ENCODE measurements at regions not wholly inside any gene's neighbourhood (a gene's known extent, or its start where the extent isn't known, plus 50 kb on each side); places are given as distances from the start of the nearest gene placed in this dataset.
"Not testable (repeated sequence)": the region's sequence is repeated elsewhere in the genome, so short reads cannot be mapped to it uniquely, and the experiment has no call there.

DNA sequence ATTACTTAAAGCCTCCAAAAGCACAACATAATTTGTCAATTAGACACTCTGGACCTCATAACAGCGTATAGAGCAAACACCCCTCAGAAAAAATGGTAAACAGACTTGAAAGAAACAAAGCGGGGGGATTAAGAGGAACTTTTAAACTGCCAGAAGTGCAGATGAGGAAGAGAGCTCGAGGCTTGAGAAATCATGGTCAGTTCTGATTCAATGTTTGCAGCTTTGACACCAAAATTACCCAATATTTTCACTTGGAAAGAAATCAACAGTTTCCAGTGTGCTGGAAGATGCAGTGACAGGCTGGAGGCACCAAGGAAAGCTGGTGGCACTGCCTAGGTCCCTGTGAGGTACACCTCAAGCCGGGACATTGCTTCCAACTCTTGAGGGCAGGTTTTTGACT is 180.9 kb upstream of the TOX3 start:
- no peak for DNase-seq (ENCODE audit: low spot score)

DNA sequence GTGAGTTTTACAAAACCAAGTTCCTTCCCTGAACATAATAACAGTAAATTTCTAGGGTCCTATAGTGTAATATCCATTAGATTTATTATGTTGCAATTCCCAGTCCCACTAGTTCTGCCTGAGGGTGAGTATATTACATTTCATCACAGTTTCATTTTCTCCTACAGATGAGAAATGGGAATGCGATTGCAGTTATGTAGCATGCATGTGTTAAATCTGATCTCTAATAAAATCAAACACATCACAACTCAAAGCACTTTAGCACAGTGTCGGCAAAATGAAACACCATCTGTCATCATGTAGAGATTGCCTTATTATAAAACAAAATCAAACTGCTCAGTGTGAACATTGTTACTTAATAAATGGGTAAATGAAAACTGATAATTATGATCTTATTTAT is 180.5 kb upstream of the TOX3 start:
- DNase-seq (ENCODE audit: low spot score), result no peak

DNA sequence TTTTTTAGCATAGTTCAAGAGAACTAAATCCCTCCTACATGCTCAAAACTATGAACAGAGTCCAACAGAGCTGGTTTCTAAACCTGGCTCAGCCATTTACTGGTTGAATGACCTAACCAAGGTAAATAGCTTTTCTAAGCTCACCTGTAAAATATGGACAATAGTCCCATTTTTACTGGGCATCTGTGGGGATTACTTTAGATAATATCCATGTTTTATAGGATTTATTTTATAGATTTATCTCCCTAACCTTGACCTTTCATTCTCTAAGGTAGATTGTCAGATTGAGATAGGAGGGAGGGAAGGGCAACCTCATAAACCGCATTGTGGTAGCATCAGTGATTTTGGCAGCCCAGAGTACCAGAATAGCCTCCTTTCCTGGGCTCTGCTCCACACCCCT is 178.5 kb upstream of the TOX3 start:
- DNase-seq (ENCODE audit: low spot score), result no peak

DNA sequence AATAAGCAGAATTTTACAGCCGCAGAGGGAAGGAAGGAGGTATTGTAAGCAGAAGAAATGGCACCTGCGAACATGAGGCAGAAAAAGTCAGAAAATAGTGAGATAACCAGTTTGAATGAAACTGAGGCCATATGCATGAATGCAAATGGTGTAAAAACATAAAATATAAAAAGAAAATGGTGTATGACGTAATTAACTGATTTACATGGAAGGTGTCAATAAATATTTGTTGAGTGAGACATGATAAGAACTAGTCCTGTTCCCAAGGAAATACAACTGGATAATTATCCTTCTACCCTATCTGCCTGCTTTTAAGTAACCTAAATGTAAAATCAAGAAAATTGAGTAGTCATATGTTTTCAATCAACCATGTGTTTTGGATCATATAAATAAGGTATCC is 178.1 kb upstream of the TOX3 start:
- DNase-seq (ENCODE audit: low spot score), result no peak

DNA sequence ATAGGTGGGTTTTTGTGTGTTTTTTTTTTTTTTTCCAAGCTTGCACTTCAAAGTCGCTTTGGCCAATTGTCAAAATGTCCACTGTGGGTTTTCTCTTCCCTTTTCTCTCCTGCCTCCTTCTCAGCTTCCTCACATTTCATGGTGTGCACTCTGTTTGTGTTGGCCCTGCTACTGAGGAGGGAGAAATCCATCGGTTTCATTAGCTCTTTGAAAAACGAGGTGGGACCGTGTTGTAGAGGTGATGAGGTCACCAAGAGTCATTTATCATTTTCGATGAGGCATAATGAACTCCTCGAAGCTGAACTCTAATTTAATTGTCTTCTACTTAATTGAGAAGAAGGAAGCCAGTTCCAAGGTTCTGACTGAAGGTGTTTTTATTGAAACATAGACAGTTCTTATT is 174.4 kb upstream of the TOX3 start:
- no peak for DNase-seq (ENCODE audit: low spot score)

DNA sequence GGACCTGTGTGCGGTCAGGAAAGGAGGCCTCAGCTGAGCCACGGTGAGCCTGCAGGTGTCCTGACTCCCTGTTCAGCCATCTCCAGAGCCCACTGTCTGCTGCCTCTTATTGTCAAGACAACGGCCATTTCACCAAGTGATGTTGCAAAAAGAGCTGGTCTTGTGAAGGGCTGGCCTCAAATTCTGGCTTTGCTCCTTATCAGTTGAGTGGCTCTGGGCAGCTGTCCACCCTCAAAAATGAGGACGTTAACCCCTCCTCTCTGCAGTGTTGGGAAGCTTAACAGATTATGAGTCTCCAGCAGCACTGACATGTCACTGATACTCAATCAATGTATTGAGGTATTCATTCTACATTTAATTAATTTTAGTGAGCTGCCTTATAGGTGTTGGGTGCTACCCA is 171.1 kb upstream of the TOX3 start:
- DNase-seq (ENCODE audit: low spot score), result no peak

DNA sequence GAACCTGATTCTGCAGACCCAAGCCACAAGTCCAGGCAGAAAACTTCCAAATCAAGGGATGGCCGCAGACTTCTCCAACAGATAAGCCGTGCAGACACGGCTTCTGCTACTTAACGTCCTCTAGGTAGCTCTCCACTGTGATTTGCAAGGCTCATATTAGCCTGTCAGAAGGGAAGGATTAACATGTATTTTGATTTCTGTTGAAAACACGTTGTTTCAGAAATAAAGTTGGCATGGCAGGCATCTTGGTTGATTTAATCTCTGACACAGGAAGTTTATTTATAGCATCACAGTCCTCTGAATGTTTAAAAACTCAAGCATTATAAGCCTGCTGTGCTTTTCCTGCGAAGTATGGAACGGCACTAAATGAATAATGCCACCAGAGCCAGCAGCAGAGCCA is 166.8 kb upstream of the TOX3 start:
- DNase-seq (ENCODE audit: low spot score), result no peak

DNA sequence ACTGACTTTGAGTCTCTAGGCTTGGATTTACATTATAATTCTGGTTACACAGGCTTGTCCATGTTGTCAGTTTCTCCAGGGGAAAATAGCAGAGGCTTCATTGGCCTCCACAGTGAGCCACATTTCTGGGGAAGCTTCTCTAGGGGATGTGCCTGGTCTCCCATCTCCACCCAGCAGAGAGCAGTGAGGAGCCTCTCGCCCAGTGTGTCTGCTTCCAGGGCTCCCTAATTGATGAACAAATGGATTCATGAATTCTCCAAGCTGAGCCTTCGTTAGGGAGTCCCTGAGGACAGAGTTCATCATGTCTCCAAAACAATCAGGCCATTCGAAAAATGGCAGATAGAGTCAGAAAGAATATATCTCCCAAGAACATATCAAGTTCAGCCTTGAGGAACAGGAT is 162.4 kb upstream of the TOX3 start:
- no peak for DNase-seq (ENCODE audit: low spot score)

DNA sequence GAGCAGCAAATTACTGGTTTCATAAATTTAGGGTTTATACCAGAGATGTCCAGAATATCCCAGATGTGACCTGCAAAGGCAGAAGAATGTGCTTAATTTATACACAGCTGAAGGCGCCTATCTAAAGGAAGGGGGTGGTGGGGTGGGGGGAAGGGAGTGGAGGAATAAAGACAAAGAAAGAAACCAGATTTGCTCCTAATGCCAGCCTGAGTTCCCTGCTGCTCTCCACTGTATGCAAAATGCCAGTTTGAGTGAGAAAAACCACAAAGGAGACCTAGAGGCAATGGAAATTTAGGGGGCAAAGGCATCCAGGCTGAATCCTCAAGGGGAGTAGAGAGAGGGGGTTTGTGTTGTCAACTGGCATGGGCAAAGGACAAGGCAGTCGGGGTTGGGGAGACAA is 161.5 kb upstream of the TOX3 start:
- no peak for DNase-seq (ENCODE audit: low spot score)

DNA sequence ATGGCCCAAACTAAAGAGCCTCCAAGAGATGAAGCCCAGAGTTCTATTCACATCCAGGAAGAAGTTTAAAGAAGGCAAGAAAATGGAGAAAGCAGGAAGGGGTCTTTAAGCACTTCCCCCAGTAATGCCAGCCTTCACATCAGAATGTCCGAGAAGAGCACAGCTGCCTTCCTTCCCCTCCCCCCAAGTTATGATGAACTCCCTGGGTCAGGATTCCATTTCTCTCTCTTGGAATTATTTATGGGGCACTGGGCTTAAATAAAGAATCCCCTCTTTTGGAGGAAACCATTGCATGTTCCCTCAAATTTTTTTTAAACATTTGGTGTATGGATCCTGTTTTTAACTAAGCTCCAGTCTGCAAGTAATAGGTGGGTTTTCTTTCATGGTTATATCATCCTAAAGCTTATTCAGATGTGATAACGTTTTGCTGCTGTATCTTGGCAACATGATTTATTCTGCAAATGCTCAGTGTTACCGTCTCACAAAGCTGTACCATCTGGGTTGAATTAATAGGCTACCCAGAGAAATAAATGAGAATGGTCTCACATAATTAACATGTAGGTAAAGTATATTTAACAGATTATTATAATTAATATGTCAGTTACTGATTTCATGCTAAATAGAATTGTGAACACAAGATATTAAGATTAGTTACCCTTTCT is 160.9 kb upstream of the TOX3 start:
- no peak for DNase-seq (ENCODE audit: low spot score)

DNA sequence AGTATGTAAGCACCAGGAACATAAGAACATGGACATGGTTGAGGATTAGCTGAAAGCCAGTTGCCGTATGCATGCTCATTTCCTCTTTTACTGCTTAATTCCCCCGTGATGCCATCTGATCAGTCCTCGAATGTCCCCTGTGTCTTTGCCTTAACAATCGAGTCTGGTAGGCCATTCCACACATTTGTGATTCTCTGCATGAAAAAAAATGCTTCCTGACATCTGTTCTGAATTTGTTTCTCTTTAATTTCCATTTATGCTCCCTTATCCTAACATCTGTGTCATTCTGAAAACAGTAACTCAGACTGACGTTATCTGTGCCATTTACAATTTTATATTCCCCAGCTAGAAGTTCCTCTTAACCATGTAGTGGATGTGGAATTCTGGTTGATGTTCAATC is 158.2 kb upstream of the TOX3 start:
- DNase-seq (ENCODE audit: low spot score), result no peak

DNA sequence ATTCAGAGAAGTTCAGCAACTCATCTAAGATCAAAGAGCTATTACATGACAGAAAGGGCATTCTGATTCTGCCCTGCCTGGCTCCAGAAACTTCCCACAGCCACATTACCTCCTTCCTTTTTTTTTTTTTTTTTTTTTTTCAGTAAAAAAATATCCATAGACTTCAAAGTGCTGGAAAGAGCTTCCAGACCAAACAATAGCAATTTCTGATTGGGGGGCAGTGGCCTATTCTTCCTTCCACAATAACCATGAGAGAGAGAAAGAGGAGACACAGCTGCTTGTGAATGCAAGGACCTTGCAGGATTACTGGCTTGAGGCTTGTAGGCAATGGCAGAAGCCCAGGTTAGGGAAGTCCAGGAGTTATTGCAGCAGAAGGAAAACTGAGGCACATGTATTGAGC is 151.0 kb upstream of the TOX3 start:
- no peak for DNase-seq (ENCODE audit: low spot score)

DNA sequence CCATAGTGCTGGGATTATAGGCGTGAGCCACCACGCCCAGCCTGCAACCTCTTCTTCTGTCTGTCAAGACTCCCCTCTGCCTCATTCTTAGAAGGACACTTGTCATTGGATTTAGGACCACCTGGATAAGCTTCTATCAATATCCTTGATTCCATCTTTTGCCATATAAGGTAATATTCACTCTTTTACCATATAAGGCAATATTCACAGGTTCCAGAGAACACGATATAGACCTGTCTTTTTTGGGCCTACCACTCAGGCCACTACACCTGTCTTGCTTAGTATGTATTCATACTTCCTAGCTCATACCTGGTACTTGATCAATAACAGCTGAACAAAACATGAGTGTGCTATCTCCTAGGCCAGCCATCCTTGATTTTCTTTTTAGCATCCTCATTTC is 149.2 kb upstream of the TOX3 start:
- no peak for DNase-seq (ENCODE audit: low spot score)

DNA sequence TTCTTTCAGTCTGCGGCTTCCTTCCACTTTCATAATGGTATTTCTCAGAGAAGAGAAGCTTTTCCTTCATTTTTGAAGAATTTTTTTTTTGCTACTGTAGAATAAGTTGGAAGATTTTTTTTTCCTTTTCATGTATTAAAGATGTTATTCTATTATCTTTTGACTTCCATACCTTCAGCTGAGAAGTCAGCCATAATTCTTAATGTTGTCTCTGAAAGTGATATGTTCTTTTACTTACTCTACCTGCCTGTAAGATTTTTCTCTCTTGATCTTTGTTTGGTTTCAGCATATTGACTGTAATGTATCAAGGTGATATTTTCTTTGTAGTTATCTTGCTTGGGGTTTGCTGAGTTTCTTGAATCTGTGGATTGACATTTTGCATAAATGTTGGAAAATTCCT is 143.5 kb upstream of the TOX3 start:
- DNase-seq (ENCODE audit: low spot score), result no peak

DNA sequence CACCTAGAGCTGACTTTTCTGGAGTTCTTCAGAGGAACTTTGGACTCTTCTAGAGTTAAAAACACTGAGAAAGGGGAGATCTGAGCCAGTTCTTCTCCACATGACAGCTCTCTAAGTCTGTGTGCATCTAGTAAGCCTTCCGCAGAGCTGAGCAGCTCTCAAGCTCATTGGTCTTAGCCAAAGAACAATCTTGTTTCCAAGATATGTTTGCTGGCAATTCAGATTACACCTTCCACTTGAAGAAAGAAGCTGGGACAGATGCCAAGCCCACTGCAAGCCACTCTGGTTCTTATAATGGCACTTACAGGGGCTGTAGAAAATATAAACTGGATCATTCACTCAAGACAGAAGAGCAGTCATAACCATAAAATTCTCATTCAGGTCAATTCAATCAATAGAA is 134.1 kb upstream of the TOX3 start:
- DNase-seq (ENCODE audit: low spot score), result no peak

DNA sequence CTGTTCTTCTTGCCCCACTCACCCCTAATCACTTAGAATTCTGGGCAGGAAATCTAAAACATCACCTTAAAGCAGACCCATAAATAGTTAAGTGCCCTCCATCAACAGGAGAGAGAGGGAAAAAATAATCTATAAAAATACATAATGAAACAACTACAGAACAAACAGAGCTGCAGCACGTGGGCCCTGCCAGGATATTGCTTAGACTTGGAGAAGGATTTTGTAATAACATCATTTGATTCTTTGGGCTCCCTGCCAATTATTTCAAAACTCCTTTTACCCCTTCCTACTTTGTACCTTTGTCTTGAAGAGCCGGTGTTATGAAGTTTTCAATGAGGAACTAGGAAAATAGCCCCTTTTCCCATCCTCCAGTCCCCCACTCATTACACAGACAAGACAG is 130.6 kb upstream of the TOX3 start:
- DNase-seq (ENCODE audit: low spot score), result no peak

DNA sequence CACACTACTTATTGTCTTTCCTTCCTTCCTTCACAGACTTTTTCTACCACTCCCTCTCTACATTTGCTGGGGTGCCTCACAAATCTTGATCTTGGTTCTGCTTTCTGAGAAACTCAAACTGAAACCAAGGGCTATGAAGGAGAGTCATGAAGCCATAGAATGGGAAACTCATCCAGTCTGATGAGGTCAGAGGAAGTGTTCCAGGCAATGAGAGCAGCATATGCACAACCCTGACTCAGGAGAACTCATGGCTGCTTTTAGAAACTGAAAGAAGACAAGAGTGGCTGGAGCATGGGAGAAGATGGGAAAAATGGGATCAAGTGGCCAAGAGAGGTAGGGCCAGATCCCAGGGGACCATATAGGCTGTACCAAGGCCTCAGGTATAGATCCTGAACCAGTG is 130.0 kb upstream of the TOX3 start:
- DNase-seq (ENCODE audit: low spot score), result no peak

DNA sequence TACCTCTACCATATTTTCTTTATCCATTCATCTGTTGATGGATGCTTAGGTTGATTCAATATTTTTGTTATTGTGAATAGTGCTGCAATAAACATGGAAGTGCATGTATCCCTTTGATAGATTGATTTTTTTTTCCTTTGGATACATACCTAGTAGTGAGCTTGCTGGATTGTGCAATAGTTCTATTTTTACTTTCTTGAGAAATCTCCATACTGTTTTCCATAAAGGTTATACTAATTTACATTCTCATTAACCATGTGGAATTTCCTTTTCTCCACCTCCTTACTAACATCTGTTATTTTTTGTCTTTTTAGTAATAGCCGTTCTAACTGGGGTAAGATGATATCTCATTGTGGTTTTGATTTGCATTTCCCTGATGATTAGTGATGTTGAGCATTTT is 124.6 kb upstream of the TOX3 start:
- DNase-seq (ENCODE audit: low spot score), result no peak

DNA sequence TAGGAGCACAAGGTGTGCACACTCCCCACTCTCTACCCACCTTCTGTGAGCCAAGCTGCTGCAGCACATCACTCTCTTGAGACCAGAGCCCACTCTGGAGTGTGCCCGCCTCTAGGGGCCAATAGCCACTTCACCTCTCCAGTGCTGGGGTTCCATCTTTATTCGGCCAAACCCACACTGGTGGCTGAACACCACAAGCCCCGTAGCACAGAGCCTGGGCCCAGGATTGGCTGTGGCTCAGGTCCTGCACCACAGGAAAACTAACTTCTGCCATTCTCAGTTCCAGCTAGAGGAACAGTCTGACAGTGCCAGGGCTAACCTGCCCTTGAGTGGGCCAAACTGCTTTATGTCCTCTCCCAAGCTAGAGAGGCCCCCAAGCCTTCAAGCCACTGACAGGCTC is 111.0 kb upstream of the TOX3 start:
- no peak for DNase-seq (ENCODE audit: low spot score)

DNA sequence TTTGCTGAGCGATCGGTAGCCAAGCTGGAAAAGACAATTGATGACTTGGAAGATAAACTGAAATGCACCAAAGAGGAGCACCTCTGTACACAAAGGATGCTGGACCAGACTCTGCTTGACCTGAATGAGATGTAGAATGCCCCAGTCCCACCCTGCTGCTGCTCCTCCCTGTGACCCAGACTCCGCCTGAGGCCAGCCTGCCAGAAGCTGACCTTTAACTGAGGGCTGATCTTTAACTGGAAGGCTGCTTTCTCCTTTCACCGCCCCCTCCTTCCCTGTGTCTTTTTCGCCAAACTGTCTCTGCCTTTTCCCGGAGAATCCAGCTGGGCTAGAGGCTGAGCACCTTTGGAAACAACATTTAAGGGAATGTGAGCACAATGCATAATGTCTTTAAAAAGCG is 109.0 kb upstream of the TOX3 start:
- not testable (repeated sequence) for DNase-seq (ENCODE audit: low spot score)

DNA sequence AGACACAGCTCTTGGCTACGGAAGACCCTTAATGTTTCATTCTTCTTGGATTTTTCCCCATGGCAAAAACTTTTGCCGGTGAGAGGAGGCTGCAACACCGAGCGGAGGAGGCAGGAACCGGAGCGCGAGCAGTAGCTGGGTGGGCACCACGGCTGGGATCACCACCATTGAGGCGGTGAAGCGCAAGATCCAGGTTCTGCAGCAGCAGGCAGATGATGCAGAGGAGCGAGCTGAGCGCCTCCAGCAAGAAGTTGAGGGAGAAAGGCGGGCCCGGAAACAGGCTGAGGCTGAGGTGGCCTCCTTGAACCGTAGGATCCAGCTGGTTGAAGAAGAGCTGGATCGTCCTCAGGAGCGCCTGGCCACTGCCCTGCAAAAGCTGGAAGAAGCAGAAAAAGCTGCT is 108.2 kb upstream of the TOX3 start:
- not testable (repeated sequence) for DNase-seq (ENCODE audit: low spot score)

DNA sequence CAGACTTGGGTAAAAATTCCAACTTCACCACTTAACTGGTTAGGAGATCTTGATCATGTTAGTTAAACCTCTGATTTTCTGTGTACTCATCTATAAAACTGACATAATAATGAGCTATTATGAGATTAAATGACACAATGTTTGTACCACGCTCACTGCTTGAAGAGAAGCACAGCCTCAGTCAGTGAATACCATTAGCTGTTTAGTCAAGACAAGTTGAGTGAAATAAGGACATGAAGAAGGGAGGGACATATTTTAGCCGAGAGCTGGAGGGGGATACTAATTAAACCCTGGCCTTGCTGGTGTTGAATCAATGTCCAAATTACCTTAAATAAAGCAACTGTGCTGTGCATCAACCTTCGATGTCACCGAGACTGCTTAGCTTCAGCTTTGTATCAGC is 105.1 kb upstream of the TOX3 start:
- DNase-seq (ENCODE audit: low spot score), result no peak

DNA sequence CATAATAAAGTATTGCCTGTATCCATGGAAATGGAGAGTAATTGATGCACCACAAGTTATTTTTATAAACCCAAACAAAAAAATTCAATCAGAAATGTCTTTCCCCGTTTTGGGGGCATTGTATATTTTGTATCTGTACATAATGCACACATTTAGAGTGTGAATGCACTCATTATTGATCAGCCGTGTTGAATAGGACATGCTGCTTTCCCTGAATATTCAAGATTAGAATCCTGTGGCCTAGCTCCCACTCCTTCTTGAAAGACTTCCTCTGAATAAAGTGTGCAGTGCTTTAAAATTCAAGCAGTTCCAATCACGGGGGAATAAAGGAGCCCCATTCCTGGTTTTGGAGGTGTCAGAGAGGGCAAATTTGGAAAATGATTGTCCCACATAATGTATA is 103.8 kb upstream of the TOX3 start:
- DNase-seq (ENCODE audit: low spot score), result no peak

DNA sequence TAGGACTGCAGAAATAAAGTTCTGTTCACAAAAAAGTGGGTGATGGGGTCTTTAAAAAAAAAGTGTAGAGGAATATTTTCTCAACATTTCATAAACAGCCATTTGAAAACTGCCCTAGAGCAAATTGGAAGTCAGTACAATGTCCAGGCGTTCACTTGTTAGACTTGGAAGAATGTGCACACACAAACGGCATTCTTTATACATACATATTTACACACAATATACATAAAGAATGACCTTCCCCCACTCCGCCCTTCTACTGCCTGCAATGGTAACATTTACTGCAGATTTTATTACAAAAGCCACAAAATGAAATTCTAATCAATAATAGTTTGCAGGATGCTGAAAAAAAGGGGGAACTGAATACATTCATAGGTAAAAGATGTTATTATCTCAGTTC is 103.4 kb upstream of the TOX3 start:
- no peak for DNase-seq (ENCODE audit: low spot score)

DNA sequence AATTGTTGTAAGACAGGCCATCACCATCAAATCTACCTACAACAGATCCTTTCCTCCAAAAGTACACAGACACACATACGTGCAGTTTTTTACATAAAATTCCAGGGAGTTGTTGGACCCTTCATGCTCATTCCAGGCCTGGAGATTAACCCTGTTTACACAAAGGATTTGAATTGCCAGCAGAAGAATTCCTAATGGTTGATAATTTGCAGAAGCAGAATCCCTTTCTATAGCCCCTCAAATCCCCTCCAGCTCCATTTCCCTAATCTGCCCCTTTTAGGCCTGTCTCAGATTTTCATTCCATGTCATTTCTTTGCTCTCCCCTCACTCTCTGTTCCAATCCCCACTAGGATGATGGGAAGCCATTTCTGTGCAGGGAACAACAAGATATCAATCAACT is 102.9 kb upstream of the TOX3 start:
- no peak for DNase-seq (ENCODE audit: low spot score)
